ENCODE measurements at regions not wholly inside any gene's neighbourhood (a gene's known extent, or its start where the extent isn't known, plus 50 kb on each side); places are given as distances from the start of the nearest gene placed in this dataset.

DNA sequence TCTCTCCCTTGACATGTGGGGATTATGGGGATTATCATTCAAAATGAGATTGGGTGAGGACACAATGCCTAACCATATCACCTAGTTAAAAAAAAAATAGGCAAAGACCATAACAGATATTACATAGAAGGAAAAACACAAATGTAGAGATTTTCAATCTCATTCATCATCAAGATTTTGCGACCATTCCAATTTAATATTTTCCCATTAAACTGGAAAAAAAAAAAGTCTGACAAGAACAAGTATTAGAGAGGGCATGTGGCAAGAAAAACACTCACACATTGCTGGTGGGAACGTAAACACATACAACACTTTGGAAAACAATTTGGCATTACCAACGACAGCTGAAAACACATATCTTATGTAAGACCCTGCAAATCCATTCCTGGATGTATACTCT, 71.0 kb upstream of the MYCN start:
- DNase-seq: no peak

DNA sequence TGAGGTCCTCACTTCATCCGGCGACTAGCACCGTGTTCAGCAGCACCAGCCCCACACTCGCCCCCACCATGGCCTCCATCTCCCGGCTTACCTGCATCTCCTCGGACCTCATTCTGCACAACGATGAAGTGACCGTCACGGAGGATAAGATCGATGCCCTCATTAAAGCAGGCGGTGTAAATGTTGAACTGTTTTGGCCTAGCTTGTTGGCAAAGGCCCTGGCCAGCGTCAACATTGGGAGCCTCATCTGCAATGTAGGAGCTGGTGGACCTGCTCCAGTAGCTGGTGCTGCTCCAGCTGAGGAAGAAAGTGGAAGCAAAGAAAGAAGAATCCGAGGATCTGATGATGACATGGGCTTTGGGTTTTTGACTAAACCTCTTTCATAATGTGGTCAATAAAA, 70.5 kb upstream of the MYCN start:
- no peak for DNase-seq

GRCh38 chr2:15870565-15870964, 69.8 kb upstream of the MYCN start:
- DNase-seq: no peak

DNA sequence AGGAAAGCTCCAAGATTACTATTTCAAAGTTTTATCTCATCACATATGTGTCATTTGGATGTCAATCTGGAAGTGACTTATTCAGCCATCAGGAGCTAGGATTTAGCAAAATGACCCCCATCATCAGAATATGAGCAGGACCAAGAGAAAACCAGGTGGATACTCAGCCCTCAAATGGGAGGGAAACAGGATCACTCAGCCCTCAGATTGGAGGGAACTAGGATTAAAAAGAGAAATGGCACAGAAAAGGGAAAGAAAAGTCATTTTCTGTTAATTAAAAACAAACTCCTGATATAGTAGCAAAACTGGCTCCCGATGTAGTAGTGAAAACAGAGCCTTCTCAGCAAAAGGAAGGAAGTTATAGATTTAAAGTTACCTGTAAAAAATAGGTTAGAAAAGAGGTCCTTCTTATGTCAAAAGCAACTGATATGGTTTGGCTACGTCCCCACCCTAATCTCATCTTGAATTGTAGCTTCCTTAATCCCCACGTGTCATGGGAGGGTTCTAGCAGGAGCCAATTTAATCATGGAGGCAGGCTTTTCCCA, 69.0 kb upstream of the MYCN start:
- DNase-seq: no peak

GRCh38 chr2:15872854-15873253, 67.5 kb upstream of the MYCN start:
- DNase-seq: no peak

DNA sequence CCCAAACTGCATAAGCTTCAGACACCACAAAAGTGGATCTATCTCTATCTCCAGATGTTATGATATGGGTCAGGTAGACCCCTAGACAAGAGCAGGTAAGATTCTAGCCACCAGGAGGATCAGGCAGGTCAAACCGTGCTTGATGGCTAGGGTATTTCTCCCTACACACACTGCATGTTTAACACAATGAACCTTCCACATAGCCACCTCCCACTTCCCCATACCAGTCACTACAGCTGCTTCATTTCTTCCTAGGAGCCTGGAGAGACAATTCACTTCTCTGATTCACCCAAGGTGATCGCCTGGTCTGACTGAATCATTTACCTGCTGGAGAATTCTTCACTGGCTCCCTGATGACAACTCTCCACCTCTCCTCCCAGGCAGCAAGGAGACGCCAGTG, 66.0 kb upstream of the MYCN start:
- DNase-seq: no peak

DNA sequence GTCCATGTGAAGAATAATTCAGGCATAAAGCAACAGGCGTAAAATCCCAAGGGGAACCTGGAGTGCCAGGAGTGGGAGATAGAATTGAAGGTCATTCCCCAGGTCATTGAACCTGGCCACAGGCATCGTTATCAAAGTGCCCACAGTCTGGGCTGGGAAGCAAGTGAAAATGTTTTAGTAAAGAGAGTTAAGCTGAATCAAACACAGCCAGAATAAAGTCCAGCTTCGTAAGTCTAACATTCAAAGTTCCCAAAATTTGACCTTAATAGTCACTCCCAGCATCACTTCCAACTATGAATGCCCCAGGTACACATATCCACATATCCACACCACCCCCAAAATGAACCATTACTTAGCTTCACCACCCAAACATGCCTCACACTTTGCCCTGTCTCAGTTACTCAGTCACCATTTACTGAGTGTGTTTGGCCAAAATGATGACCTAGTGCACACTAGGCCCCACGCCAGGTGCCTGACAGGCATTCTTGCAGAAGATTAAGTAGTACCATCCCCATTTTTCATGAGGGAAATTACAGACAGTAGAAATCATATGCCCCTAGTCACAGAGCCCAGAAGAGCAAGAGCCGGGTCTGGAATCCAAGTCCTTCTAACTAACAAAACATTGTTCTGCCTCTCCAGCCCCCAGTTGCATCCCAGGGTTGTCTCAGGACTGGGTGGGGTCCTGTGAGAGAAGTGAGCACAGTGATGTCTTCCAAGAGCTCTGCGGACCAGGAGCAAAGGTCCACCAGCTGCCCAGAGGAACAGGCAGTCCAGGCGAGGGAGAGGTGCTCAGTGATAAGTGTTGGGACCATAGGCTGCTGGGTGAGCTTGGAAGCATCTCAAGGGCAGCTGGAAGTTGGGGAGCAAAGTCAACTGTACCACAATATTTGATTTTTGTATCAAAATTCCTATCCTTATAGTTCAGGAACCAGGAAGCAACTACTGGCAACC, 65.2 kb upstream of the MYCN start:
- DNase-seq: no peak

- DNase-seq: no peak
Measured at GRCh38 chr2:15875969-15876705, 64.2 kb upstream of the MYCN start.

GRCh38 chr2:15880226-15881119, 59.9 kb upstream of the MYCN start:
- DNase-seq: no peak

DNA sequence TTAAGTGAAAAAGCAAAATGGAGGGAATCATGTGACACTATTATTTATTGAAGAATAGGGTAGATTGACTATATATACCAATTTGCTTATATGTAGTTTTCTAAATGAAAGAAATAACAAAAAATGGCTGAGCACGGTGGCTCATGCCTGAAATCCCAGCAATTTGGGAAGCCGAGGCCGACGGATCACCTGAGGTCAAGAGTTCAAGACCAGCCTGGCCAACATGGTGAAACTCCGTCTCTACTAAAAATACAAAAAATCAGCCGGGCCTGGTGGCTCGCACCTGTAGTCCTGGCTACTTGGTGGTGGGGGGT, 59.3 kb upstream of the MYCN start:
- no peak for DNase-seq

- DNase-seq: no peak
Measured at GRCh38 chr2:15881676-15882075, 58.7 kb upstream of the MYCN start.

DNA sequence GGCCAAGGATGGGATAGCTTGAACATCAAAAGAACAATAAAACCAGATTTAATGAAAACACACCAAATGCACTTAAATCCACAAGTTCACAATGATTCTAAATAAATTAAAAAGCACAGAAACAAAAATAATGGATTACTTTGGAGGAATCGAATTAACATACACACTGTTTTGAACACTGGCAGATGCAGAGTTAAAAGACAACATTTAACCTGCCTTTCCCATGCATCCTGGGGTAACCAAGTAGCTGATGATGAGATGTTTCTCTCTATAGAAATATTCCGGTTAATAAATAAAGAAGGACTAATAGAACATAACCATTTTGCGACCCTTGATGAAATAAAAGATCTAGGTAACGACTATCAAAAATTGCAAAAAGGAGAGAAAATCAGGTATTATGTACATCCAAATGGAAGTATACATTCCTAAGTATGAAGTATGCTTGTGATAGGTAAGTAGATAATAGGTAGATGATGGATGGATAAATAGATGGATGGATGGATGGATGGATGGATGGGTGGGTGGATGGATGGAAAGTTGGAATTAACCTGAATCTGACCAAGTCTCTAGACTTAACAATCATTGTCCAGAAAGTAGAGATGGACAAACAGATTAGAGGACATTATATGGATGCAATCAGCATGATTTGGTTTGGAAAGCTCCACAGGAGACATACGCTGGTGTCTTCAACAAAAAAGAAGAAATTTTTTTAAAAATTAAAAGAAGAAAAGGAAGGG, 57.4 kb upstream of the MYCN start:
- no peak for DNase-seq

DNA sequence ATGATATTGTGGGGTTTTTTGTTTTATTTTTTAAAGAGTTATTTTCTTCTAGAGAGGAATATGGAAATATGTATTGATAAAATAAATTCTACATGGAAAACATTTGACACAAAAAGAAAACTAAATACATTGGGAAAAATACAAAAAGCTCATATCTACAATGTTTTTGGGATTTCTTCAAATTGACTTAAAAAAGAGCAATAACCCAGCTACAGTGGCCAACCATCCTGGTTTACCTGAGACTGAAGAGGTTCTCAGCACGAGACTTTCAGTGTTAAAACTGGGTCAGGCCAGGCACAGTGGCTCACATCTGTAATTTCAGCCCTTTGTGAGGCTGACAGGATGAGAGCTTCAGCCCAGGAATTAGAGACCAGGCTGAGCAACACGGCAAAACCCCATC, 56.7 kb upstream of the MYCN start:
- no peak for DNase-seq

- no peak for DNase-seq
Measured at GRCh38 chr2:15884790-15885189, 55.6 kb upstream of the MYCN start.

DNA sequence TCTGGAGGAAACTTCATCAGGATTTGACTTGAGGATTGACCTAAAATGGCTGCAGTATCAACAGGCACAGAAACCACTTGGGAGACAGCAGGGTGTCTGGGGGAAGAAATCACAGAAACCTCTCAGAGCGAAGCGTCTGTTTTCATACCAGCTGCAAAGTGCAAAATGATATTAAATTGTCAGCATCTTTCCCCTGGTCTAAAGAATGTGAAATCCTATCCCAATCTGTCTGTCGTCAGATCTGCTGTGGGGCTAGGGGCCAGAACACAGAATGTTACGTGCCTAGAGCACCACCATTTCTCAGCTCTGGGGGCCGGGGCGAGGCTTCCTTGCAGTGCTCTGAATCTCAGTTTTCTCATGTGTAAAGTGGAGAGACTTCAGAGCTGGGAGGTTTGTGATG, 54.1 kb upstream of the MYCN start:
- DNase-seq: no peak

- DNase-seq: no peak
Measured at GRCh38 chr2:15889442-15890123, 50.8 kb upstream of the MYCN start.

DNA sequence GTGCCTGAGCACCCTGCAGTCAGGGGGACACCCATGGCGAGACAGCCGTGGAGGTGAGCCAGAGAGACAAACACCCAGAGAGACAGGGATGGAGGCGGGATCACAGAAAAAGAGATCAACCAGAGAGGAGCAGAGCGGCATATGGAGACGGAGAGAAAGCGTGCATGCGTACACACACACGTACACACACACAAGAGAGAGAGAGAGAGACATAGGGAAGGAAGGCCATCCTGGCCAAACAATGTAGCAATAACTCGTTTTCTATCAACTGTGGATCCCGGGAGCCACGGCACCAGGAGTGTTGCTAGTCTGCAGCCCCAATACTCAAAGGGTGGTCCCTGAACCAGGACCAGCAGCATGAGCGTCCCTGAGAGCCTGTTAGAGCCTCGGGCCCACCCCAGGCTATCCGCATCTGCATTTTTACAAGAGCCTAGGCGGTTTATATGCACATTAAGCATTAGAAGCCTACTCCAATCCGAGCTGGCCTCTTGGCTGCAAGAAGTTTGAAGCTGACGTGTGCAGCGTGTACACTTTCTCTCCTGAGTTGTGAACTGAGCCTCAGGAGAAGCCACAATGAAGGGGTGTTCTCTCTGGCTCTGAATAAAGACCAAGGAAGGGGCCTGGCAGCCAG, 50.1 kb upstream of the MYCN start:
- DNase-seq: no peak
